ENCODE measurements at regions not wholly inside any gene's neighbourhood (a gene's known extent, or its start where the extent isn't known, plus 50 kb on each side); places are given as distances from the start of the nearest gene placed in this dataset.

DNA sequence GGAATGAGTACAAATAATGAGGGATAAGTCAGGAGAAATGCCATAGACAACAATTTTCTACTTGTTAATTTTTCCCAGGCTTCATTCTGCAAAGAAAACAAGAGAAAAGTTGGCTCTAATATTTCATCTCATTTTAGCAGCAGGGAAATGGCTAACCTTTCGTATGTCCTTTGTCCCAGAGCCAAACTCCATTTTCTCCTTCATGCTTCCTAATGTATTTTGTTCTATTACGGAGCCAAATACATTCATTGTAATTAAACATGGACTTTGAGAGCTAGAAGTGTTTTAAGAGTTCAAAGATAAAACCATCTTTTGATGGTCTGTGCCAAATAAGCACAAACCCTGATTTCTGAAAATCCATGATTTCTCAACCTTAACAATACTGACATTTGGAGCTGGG, 136.9 kb downstream of the PTCHD4 start:
- ATAC-seq (ENCODE audit: low FRiP score) (no peak), DNase-seq (ENCODE audit: low spot score) (no peak)
- TF ChIP-seq, protein P1, sequence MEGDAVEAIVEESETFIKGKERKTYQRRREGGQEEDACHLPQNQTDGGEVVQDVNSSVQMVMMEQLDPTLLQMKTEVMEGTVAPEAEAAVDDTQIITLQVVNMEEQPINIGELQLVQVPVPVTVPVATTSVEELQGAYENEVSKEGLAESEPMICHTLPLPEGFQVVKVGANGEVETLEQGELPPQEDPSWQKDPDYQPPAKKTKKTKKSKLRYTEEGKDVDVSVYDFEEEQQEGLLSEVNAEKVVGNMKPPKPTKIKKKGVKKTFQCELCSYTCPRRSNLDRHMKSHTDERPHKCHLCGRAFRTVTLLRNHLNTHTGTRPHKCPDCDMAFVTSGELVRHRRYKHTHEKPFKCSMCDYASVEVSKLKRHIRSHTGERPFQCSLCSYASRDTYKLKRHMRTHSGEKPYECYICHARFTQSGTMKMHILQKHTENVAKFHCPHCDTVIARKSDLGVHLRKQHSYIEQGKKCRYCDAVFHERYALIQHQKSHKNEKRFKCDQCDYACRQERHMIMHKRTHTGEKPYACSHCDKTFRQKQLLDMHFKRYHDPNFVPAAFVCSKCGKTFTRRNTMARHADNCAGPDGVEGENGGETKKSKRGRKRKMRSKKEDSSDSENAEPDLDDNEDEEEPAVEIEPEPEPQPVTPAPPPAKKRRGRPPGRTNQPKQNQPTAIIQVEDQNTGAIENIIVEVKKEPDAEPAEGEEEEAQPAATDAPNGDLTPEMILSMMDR (IDR thresholded peaks at IDR 0.05), result no peak

DNA sequence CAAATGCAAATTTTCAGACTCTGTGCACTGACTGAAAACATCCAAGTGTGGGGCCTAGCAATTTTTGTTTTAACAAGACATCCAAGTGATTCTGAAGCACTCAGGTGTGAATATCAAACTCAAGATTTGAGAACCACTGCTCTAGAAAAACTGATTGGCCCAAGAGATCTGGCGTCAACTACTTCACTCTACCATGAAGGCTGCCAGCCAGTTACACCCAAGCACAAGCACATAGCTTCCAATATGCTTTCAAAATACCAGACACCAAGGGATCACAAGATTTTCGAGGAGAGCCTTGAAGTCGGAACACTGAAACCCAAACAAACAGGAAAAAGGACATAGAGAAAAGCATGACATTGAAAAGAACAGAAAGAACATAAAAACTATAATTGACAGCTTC, 140.2 kb downstream of the PTCHD4 start:
- no peak for ATAC-seq (ENCODE audit: low FRiP score)
- TF ChIP-seq, protein P1 (IDR thresholded peaks at IDR 0.05), result no peak
- no peak for DNase-seq (ENCODE audit: low spot score)

DNA sequence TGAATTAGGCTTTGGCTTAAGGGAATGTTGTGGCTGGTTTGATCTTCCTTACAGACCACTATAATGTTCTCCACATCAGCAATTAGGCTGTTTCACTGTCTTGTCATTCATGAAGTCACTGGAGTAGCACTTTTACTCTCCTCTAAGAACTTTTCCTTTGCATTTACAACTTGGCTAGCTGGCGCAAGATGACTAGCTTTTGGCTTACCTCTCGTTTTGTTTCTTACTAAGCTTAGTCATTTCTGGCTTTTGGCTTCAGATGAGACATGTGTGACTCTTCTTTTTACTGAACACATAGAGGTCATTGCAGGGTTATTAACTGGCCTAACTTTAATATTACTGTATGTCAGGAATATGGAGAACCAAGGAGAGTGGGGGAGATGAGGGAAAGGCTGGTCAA, 143.2 kb downstream of the PTCHD4 start:
- ATAC-seq (ENCODE audit: low FRiP score) (no peak), DNase-seq (ENCODE audit: low spot score) (no peak)
- TF ChIP-seq, protein P1 (IDR thresholded peaks at IDR 0.05), result no peak

DNA sequence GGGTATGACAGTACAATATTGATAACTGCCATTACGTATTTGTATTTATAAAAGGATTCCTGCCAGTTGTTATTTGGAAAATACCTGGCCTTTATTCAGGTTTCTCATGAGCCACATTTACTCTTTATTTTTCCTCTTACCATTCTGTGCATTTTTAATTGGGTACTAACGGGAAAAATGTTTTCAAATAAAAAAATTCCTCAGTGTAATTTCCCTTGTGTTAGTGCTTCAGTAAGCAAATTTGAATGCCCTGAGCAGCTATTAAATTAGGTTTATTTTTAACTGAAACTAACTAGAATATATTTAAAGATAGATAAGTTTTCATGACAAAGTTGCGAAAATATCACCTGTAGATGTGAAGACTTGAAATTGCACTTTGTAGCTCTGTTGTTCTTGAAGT, 146.0 kb downstream of the PTCHD4 start:
- DNase-seq (ENCODE audit: low spot score), result no peak
- TF ChIP-seq, protein P1 (IDR thresholded peaks at IDR 0.05), result no peak
- ATAC-seq (ENCODE audit: low FRiP score), result no peak

DNA sequence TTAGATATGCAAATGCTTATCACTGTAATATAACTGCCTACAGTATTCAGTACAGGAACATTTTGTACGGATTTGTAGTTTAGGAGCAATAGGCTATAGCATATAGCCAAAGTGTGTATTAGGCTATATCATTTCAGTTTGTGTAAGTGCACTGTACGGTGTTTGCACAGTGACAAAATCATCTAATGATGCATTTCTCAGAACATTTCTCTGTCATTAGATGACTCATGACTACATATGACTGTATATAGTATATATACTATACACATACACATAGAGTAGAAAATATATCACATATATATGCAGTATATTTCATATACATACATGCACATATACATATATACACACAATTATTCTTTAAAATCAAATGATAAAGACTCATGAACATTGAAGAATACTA, 158.4 kb downstream of the PTCHD4 start:
- ATAC-seq (ENCODE audit: low FRiP score), result no peak
- TF ChIP-seq, protein P1 (IDR thresholded peaks at IDR 0.05), result no peak
- no peak for DNase-seq (ENCODE audit: low spot score)

DNA sequence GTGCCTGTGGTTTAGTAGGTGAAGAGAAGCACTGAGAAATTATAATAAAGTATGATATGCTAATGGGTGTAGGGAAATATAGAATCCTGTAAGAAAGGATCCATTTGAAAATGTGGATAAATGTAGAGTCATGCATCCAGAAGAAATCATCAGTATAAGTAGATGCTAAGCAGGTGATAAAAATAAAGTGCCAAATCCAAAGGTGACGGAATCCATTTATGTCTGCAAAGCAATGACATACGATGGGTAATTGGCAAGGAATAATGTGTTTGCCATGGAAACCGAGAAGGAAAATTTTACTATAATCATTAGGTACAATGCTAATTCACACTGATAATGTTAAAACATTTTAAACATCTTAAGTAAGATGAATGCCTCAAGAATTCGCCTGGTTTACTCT, 163.0 kb downstream of the OPN5 start:
- DNase-seq (ENCODE audit: low spot score) (no peak), ATAC-seq (ENCODE audit: low FRiP score) (no peak)
- TF ChIP-seq, protein P1 (IDR thresholded peaks at IDR 0.05), result no peak

DNA sequence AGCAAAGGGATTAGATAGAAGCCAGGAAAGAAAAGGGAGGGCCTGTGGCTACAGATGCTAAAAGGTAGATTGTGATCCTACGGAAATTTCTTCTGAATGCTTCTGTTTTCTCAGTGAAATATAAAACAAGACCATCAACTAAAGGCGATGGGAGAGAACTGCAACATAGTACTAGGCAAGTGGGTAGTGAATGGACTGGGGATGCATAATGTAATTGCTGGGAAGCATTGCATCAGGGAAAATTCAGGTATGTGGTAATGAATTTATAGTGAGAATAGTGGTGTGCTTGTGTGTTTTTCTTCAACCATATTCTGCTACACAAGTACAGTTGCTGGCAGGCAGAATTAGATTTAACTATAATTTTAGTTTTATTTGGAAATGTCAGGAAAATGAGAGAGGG, 156.6 kb downstream of the OPN5 start:
- TF ChIP-seq, protein P1 (IDR thresholded peaks at IDR 0.05), result no peak
- ATAC-seq (ENCODE audit: low FRiP score), result no peak
- DNase-seq (ENCODE audit: low spot score), result no peak

Data from omental fat pad (tissue), 3 donors.